ENCODE measurements at regions not wholly inside any gene's neighbourhood (a gene's known extent, or its start where the extent isn't known, plus 50 kb on each side); places are given as distances from the start of the nearest gene placed in this dataset.

DNA sequence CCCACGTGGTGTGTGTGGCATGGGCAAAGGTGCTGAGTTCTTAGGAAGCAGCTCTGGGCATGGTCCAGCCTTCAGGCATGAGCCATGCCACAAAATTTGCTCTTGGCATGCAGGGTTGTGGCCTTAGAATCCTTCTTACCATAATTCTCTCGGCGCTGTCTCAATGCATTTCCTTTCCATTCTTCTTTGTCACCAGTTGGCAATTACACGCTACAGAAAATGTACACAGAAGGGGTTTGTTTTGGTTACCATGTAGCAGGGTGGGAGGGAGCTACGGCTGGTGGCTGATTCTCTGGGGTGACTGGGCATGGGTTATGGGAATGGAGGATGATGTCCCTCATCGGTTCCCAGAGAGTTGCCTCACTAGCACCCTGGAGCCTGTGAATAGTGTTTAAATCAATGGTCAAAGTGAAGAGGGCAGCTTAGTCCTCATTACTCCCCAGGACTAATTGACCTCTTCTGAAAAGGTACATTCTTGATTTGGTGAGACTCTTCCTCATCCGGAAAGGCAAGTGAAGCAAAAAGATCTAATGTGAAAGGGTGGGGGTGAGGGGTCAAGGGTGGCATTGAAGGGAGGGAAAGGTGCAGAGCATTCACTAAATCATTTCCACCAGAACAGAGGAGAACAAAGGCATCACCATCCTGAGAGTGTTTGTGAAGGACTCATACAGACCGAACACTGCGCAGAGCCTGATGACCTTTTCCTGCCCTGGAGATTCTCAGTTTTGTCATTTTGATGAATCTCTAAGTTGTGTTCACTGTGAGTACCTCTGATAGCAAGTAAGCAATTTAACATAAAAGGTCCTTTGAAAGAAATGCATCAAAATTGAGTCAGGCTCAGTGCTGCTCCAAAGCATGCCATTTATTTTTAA is 199.8 kb upstream of the SFRP2 start:
- no peak for DNase-seq (ENCODE audit: low read depth, low spot score)

DNA sequence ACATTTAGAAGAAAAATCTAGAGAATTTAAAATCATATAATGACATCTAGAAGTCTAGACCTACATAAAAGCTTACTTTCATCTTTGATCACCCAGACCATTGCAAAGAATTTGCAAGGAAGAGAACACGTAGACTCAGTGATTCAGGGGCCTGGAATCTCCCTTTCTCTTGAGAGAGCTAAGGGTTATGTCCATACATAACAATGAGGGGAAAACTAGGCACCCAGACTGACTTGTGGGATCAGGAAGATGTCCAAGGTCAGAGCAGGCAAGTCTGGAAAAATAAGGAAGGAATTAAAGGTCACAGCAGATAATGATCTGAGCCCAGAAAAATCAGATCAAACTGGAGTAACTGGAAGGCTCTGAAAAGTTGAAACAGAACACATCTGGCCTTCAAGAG is 198.4 kb upstream of the SFRP2 start:
- DNase-seq (ENCODE audit: low read depth, low spot score), result no peak

DNA sequence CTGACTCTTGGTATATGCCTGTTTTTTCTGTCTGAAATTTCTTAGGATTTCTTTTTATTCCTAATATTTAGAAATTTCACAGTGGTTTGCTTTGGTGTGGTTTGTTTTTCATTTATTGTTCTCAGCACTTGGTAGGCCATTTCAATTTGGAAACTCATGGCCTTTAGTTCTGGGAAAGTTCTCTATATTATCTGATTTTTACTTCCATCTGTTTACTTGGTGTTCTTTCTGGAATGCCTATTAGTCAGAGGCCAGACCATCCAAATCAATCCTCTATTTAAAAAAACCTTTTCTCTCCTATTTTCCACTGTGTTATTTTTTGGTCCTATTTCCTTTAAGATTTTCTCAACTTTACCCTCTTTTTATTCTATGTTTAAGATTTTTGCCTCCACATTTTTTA is 188.1 kb upstream of the SFRP2 start:
- no peak for DNase-seq (ENCODE audit: low read depth, low spot score)

DNA sequence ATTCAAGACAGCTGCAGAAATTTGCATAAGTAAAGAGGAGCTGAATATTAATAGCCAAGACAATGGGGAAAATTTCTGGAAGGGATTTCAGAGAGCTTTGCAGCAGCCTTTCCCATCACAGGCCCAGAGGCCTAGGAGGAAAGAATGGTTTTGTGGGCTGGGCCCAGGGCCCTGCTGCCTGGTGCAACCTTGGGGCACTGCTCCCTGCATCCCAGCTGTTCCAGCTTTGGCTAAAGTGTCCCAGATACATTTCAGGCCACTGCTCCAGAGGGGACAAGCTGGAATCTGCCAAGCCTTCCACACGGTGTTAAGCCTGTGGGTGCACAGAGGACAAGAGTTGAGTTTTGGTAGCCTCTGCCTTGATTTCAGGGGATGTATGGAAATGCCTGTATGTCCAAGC is 185.6 kb upstream of the SFRP2 start:
- DNase-seq (ENCODE audit: low read depth, low spot score), result no peak

DNA sequence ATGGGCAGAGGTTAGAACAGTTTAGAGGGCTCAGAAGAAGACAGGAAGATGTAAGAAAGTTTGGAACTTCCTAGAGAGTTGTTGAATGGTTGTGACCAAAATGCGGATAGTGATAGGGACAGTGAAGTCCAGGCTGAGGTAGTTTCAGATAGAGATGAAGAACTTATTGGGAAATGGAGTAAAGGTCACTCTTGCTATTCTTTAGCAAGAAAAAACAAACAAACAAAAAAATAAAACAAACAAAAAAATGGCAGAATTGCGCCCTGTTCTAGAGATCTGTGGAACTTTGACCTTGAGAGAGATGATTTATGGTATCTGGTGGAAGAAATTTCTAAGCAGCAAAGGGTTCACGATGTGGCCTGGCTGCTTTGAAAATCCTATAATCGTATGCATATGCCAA is 185.1 kb upstream of the SFRP2 start:
- no peak for DNase-seq (ENCODE audit: low read depth, low spot score)

DNA sequence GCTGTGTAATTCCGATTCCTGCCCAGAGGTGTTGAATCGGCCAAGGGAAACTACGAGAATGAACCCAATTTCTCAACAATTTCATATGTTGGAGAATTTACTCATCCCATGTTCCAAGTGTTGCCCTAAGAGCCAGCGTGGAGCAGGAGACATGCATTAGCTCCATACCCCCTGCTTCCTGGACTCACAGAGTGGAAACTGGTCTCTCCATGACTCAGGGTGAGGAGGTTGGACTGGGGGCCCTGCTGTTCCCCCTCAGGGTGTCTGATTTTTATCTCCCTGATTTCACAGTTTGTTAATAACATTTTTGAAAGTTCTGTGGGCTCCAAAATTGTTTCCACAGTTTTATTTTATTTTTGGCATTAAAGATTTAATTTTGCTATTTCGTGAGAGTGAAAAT is 183.0 kb upstream of the SFRP2 start:
- DNase-seq (ENCODE audit: low read depth, low spot score), result no peak

DNA sequence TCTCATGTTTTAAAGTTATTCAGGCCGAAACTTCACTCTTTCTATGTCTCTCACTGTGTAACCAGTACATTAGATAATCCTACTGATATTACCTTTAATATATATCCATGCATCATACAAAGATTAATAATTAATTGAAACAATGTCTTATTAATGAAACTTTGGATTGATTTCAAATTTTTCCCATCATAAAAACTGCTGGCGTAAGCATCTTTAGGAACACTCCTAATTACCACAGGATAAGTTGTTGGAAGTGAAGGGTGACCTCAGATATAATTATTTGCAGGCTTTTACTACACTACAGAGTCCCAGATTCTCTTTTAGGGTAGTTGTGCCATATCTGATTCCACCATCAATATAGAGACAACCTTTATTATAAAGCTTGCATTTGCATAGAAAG is 181.3 kb upstream of the SFRP2 start:
- DNase-seq (ENCODE audit: low read depth, low spot score), result no peak

DNA sequence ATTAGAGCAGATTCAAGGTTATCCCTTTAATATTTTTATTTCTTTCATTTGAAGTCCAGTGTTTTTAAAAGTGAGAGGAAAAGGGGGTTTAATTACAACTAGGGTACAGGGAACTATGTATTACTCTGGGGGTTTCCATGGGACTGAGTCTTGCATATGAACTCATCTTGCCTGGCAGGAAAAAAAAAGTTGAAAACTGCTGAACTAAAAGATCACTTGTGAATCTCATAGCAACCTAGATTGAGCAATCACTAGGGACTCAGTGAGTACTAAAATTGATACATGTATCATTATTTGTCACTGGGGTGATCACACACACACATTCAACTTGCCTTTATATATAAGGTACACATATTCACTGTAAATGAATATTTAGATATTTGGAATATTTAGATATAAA is 180.7 kb upstream of the SFRP2 start:
- no peak for DNase-seq (ENCODE audit: low read depth, low spot score)

DNA sequence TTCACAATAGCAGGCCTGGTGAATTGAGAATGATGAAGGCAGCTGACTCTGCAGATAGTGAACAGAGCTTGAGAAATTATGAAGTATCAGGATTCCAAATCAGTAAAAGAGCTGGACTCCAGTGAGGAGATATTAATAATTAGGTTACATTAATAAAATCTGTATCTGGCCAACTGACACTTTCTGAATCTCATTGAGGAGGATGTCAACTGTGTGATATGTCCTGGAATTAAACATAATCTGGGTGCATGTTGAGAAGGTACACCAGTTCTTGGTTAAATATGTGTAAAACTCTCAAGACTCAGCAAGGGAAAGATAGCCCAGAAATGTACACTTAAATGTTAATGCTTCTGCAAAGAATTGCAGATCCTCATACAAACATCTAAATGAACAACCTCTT is 177.8 kb upstream of the SFRP2 start:
- no peak for DNase-seq (ENCODE audit: low read depth, low spot score)

DNA sequence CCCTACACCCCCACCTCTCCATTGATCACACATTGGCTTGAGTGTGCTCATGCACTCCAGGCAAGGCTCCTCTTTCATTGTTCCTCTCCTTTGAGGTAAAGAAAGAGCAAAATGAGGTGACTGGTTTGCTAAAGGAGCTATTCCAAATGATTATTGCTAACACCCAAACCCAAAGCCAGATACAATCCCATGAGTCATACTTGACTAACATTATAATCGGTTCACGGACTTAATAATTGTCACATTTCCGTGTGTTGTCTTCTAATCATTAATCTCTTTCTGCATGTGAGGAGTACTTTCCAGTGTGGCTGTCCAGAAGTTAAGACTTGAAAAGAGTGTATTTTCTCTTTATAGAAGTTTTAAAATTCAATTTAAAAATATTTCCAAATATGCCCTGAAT is 174.3 kb upstream of the SFRP2 start:
- no peak for DNase-seq (ENCODE audit: low read depth, low spot score)

DNA sequence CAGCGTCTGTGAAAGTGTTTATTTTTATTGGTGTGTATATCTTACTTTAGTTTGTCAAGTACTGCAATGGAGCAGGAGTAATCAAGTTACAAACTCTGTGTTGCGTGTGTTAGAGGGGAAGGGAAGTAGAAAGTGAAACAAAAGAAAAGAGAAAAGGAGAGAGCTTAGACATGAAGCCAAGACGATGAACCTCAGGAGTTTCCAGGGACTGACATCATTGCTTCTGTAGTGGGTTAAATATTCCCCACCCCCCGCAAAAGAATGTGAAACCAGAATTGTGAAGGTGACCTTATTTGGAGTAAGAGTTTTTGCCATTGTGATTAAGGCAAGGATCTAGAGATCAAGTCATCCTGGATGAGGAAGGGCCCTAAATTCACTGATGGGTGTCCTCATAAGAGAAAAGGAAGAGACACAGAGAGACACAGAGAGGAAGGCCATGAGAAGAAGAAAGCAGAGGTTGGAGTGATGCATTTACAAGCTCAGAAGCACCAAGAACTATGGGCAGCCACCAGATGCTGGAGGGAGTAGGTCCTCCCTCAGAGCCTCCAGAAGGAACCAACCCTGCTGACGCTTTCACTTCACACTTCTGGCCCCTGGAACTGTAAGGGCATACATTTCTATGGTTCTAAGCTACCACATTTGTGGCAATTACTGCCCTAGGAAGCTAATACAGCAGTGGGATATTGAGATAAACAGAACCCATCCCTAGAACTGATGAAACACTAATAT is 173.6 kb upstream of the SFRP2 start:
- DNase-seq (ENCODE audit: low read depth, low spot score), result no peak

DNA sequence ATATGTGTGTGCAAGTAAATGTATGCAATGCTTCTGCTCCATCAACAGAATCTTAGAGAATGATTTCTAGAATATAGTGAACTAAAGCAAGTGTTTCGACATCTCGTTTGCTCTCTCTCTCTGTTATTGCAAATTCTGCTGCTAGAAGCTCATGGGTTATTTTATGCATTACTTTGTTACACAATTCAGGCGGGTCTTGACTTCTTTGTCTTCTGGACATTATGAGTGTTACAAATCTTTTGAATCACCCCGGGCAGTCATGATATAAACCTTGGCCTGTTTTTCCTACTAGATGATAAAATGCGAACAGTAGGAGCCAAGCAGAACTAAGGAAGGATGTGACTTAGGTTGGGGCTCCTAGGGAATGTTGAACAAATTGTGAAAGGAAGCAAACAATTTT is 166.4 kb upstream of the SFRP2 start:
- DNase-seq (ENCODE audit: low read depth, low spot score), result no peak

DNA sequence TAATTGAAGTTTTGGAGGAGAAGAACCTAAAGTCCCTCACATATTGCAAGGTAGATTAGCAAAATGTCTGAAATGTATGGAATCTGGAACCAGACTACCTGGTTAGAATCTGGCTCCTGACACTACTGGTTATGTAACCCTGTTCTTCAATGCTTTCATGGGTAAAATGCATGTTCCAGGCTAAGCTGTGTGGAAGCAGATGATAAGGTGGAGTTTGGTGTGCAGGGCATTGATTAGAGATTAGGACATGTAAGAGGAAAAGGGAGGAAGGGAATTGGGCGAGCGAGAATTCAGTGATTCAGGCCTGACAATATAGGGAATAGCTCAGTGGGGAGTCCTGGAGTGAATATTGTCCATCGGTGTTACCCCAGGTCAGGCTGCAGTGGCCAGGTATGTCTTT is 165.8 kb upstream of the SFRP2 start:
- no peak for DNase-seq (ENCODE audit: low read depth, low spot score)

DNA sequence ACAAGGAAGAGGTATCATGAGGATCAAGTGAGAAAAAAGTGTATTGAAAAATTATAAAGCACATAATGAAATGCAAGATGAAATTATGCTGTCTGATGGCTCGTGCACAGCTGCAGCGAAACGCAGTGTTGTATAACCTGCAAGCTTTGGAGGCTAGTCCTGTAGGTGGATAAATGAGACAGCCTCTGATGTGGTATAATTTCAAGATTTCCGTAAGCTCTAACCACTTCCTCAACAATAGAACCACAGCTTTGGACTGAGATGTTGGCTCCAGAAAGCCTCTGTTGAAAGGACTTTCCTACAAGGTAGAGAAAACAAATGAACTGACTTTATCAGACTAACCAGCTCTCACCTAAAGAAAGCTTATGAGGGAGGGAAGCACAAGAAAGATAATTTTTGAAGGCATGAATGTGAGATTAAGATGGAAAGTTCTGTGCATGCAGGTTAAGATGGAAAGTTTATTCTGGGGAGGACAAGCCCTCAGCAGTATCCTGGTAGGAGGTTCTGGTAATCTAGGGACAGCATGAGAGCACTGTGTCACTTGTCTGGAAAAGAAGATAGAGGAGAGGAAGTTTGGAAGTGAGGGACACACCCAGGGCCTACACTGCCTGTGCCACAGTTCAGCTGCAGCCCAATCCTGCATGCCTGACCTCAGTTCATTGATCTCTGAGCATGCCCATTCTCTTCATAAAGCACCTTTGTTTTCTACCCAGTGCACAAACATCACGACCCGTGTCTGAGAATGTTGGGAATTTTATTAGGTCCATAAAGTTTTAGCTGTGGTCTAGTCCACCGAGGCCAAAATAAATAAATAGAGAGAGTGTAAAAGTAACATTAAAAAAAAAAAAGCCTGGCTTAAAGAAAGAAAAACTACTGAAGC is 161.5 kb upstream of the SFRP2 start:
- no peak for DNase-seq (ENCODE audit: low read depth, low spot score)

DNA sequence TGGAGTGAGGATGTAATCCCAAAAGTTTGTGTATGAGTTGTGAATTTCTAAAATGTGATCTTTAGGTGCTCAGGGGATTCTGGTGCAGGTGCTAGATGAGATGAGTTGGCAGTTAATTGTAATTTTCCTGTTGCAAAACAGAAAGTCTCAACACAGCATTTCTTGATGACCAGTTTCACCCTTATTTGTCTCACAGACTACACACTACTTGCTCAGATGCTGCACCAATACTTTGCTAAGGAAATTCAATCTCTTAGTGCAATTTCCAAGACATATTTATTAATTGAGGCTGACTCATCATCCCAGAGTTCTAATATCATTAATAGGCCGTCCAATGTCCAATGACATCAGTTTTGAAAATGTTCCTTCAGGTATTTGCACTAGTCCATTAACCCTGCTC is 159.2 kb upstream of the SFRP2 start:
- no peak for DNase-seq (ENCODE audit: low read depth, low spot score)

DNA sequence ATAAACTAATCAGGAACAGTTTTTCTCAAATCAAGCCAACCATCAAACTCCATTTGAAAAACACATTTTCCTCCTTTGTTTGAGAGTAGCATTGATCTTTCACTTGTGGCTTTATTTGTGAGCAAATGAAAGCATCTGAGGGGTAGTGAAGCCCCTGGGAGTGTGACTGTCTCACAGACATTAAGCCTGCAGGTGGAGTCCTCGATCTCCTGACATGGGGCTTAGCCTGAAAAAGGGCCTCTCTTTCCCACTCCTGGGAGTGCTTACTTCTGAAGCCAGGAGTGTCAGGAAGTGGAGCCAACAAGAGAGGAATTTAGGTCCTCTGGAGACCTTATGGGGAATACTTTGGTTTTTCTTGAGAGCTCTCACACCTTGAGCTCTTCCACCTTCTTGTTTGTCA is 158.2 kb upstream of the SFRP2 start:
- DNase-seq (ENCODE audit: low read depth, low spot score), result no peak

DNA sequence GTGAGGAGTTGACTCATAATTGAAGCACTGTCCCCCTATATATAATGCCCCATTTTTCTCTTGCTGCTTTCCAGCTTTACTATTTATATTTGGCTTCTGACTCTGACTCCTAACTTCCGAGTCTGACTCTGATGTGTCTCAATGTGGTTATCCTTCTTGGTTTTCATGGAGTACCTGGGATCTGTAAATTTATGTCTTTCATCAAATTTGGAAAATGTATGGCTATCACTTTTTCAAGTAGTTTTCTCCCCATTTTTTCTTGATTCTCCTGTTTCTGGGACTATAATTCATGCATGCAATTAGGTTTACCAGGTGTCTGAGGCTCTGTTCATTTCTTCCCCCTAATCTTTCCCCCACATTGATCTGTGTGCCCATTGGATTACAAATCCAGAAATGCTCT is 156.8 kb upstream of the SFRP2 start:
- DNase-seq (ENCODE audit: low read depth, low spot score), result no peak

DNA sequence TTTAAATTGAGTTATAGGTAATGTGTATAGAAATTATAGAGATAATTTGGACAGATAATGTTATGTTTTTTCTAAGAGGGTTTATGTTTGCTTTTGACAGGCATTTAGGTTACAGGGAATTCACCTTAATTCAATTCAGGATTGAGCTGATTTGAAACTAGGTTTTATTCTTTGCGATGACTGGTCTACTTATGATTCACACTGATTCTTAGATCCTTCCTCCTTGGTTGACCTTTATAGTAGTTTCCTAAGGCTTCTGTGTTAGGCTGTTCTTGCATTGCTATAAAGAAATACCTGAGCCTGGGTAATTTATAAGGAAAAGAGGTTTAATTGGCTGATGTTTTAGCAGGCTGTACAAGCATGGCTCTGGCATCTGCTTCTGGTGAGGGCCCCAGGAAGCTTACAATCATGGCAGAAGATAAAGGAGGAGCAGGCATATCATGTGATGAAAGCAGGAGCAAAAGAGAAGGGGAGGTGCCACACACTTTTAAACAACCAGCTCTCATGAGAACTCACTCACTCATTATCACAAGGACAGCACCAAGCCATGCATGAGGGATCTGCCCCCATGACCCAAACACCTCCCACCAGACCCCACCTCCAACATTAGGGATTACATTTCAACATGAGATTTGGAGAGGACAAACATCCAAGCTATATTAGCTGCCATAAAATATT is 155.0 kb upstream of the SFRP2 start:
- no peak for DNase-seq (ENCODE audit: low read depth, low spot score)

DNA sequence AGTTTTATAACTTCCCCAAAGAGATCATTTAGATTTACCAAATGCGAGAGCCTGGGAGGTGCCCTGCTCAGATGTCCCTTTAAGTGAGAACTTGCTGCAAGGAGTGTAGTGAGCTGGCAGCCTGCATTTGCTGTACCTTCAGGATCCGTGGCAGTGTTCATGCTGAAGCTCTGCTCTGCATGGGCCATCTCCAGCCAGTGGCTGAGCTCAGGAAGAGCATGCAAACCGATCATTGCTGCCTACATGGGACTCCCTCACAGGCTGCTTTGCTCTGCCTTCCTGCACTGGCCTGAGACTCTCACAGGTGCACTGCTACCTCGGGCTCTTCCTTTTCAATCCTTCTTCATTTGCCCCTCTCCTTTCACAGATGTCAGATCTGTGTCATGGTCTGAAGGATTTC is 152.0 kb upstream of the SFRP2 start:
- DNase-seq (ENCODE audit: low read depth, low spot score), result no peak

DNA sequence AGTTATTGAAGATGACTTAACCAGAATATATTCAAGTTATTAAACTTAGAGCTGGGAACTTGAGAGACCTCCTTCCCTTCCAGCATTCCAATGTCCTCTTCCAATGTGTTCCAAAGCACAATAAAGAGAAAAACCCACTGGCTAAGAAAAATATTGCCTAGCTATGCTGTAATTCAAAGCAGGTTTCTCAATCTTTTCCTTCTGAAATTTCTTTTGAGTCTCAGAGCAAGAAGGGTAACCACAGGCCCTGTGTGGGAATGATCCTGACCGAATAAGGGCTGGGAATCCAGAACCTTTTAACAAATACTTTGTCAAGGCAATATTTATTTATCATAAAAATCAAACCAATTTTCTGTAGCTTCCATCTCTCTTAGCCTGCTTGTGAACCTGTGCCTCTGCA is 150.7 kb upstream of the SFRP2 start:
- no peak for DNase-seq (ENCODE audit: low read depth, low spot score)

DNA sequence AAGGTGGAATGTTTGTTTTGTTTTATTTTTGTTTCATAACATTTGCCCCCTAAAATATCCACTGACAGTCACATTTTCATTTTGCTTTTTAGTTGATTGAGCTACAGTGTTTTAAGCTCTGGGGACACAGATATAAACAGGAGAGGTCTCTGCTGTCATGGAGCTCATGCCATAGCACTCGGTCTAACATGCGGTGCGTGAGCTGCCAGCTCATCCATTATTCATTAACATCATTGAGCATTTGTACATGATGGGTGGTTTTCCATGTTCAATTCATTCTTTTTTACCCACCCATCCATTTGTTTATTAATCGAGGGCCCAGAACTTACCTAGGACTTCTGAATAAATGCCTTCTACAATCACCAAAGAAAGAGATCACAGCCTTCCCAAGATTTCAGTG is 150.1 kb upstream of the SFRP2 start:
- DNase-seq (ENCODE audit: low read depth, low spot score), result no peak

DNA sequence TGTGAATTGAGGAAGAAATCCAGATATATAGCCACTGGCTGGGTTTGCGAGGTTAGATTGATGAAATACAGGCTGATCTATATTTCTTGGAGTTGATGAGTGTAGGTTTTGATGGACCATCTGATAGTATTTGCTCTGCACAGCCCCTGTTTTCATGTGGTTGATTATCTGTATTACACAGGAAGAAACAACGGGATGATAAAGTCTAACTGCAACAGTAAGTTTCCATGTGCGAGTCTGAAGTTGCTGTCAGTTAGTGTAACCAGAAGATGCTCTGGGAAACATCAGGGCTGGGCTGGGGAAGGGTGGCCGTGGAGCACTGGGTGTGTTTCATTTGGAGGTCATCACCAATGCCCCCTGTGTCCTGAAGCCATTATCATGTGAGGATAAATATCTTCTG is 148.4 kb upstream of the SFRP2 start:
- no peak for DNase-seq (ENCODE audit: low read depth, low spot score)
